Peyer's patch (tissue), 4 donors: ENCODE measurements at regions not wholly inside any gene's neighbourhood (a gene's known extent, or its start where the extent isn't known, plus 50 kb on each side); places are given as distances from the start of the nearest gene placed in this dataset.

Source experiments
- CTCF ChIP-seq, 6 experiments: fragments of 450-650 bp in 4 of 6; fragments of 200-600 bp in 2 of 6; sonication (generic) in 1 of 6; IDR thresholded peaks; one replicate each; pipeline ENCODE4 v1.5.1; 2017 to 2019; ENCODE audit warnings: antibody characterized with exemption in 6 of 6, mild to moderate bottlenecking in 3 of 6, moderate library complexity in 1 of 6
- POLR2A ChIP-seq, 2 donors: fragments of 450-650 bp; IDR thresholded peaks; one replicate each; pipeline ENCODE4 v1.5.1; 2017; ENCODE audit warnings: antibody characterized with exemption in 2 of 2, mild to moderate bottlenecking in 2 of 2, moderate library complexity in 2 of 2

- TF ChIP-seq POLR2A (IDR thresholded peaks at IDR 0.05), result no peak
- TF ChIP-seq CTCF (IDR thresholded peaks at IDR 0.05), result no peak
Measured at GRCh38 chr5:2168601-2169429, 286.1 kb upstream of the IRX4 start.
